Middle frontal gyrus (tissue), 1 donor: ENCODE measurements at regions not wholly inside any gene's neighbourhood (a gene's known extent, or its start where the extent isn't known, plus 50 kb on each side); places are given as distances from the start of the nearest gene placed in this dataset.
"Not testable (repeated sequence)": the region's sequence is repeated elsewhere in the genome, so short reads cannot be mapped to it uniquely, and the experiment has no call there.

ENCODE experiments used
- DNase-seq: peaks from one replicate; pipeline ENCODE4 v3.0.0-alpha.2; 2015; ENCODE audit warnings: low spot score; ENCODE audit errors: extremely low spot score

GRCh38 chr4:64737026-64737853, 328.0 kb upstream of the TECRL start:
- DNase-seq: no peak

- DNase-seq: no peak
Measured at GRCh38 chr4:64729561-64729960, 320.3 kb upstream of the TECRL start.

GRCh38 chr4:64727960-64728359, 318.7 kb upstream of the TECRL start:
- DNase-seq: no peak

- not testable (repeated sequence) for DNase-seq
Measured at GRCh38 chr4:64727391-64727790, 318.1 kb upstream of the TECRL start.

- DNase-seq: no peak
Measured at GRCh38 chr4:64724689-64725088, 315.4 kb upstream of the TECRL start.

GRCh38 chr4:64721106-64721505, 311.9 kb upstream of the TECRL start:
- no peak for DNase-seq

- DNase-seq: no peak
Measured at GRCh38 chr4:64718091-64718490, 308.8 kb upstream of the TECRL start.

- no peak for DNase-seq
Measured at GRCh38 chr4:64715741-64716140, 306.5 kb upstream of the TECRL start.

- DNase-seq: no peak
Measured at GRCh38 chr4:64713256-64713840, 304.1 kb upstream of the TECRL start.

- no peak for DNase-seq
Measured at GRCh38 chr4:64712590-64712989, 303.3 kb upstream of the TECRL start.

- DNase-seq: no peak
Measured at GRCh38 chr4:64705989-64706388, 296.7 kb upstream of the TECRL start.

GRCh38 chr4:64698171-64698570, 288.9 kb upstream of the TECRL start:
- no peak for DNase-seq

- no peak for DNase-seq
Measured at GRCh38 chr4:64682946-64683345, 273.7 kb upstream of the TECRL start.

GRCh38 chr4:64682481-64682880, 273.2 kb upstream of the TECRL start:
- no peak for DNase-seq

- not testable (repeated sequence) for DNase-seq
Measured at GRCh38 chr4:64673121-64673520, 263.9 kb upstream of the TECRL start.

GRCh38 chr4:64670647-64671046, 261.4 kb upstream of the TECRL start:
- DNase-seq: no peak

GRCh38 chr4:64643841-64644240, 234.6 kb upstream of the TECRL start:
- no peak for DNase-seq

GRCh38 chr4:64642936-64643335, 233.7 kb upstream of the TECRL start:
- DNase-seq: no peak

- DNase-seq: not testable (repeated sequence)
Measured at GRCh38 chr4:64640402-64640801, 231.2 kb upstream of the TECRL start.

GRCh38 chr4:64625438-64625837, 216.2 kb upstream of the TECRL start:
- no peak for DNase-seq

GRCh38 chr4:64617800-64618199, 208.6 kb upstream of the TECRL start:
- no peak for DNase-seq

- DNase-seq: no peak
Measured at GRCh38 chr4:64614276-64614675, 205.0 kb upstream of the TECRL start.

- DNase-seq: no peak
Measured at GRCh38 chr4:64613046-64613445, 203.8 kb upstream of the TECRL start.
